ENCODE measurements at regions not wholly inside any gene's neighbourhood (a gene's known extent, or its start where the extent isn't known, plus 50 kb on each side); places are given as distances from the start of the nearest gene placed in this dataset.
"Not testable (repeated sequence)": the region's sequence is repeated elsewhere in the genome, so short reads cannot be mapped to it uniquely, and the experiment has no call there.

GRCh38 chr18:41695441-41695840, 259.6 kb upstream of the PIK3C3 start:
- no peak for DNase-seq (ENCODE audit: low spot score)

- no peak for DNase-seq (ENCODE audit: low spot score)
Observed at GRCh38 chr18:41693008-41693407, 262.0 kb upstream of the PIK3C3 start.

- DNase-seq (ENCODE audit: low spot score): no peak
Observed at GRCh38 chr18:41690332-41691127, 264.5 kb upstream of the PIK3C3 start.

- no peak for DNase-seq (ENCODE audit: low spot score)
Observed at GRCh38 chr18:41687138-41687537, 267.9 kb upstream of the PIK3C3 start.

- no peak for DNase-seq (ENCODE audit: low spot score)
Observed at GRCh38 chr18:41681138-41681880, 273.7 kb upstream of the PIK3C3 start.

- no peak for DNase-seq (ENCODE audit: low spot score)
Observed at GRCh38 chr18:41674506-41674905, 280.5 kb upstream of the PIK3C3 start.

GRCh38 chr18:41666231-41666630, 288.8 kb upstream of the PIK3C3 start:
- DNase-seq (ENCODE audit: low spot score): no peak

GRCh38 chr18:41665210-41665609, 289.8 kb upstream of the PIK3C3 start:
- no peak for DNase-seq (ENCODE audit: low spot score)

DNA sequence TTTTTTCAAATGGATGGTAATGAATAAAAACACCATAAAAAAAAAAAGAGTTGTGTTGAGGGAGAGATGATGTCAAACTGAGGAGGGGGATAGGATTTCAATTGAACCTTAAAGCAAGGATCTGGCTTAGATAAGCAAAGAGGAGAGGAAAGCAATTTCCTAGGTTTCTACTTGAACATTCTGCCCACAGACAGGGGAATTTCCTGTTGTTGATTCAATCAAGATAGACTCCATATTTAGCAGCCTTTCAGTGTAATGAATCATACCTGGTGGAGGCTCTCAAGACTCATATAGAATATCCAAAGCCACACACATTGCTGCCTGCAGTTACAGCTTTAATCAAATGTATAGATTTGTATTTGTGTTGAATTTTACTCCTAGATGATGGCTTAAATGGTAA, 294.4 kb upstream of the PIK3C3 start:
- DNase-seq (ENCODE audit: low spot score): no peak

GRCh38 chr18:41659438-41660130, 295.4 kb upstream of the PIK3C3 start:
- DNase-seq (ENCODE audit: low spot score): no peak

- DNase-seq (ENCODE audit: low spot score): no peak
Observed at GRCh38 chr18:41657189-41657588, 297.8 kb upstream of the PIK3C3 start.

- no peak for DNase-seq (ENCODE audit: low spot score)
Observed at GRCh38 chr18:41655074-41655473, 300.0 kb upstream of the PIK3C3 start.

- DNase-seq (ENCODE audit: low spot score): no peak
Observed at GRCh38 chr18:41647914-41648313, 307.1 kb upstream of the PIK3C3 start.

GRCh38 chr18:41646915-41647620, 308.0 kb upstream of the PIK3C3 start:
- no peak for DNase-seq (ENCODE audit: low spot score)

DNA sequence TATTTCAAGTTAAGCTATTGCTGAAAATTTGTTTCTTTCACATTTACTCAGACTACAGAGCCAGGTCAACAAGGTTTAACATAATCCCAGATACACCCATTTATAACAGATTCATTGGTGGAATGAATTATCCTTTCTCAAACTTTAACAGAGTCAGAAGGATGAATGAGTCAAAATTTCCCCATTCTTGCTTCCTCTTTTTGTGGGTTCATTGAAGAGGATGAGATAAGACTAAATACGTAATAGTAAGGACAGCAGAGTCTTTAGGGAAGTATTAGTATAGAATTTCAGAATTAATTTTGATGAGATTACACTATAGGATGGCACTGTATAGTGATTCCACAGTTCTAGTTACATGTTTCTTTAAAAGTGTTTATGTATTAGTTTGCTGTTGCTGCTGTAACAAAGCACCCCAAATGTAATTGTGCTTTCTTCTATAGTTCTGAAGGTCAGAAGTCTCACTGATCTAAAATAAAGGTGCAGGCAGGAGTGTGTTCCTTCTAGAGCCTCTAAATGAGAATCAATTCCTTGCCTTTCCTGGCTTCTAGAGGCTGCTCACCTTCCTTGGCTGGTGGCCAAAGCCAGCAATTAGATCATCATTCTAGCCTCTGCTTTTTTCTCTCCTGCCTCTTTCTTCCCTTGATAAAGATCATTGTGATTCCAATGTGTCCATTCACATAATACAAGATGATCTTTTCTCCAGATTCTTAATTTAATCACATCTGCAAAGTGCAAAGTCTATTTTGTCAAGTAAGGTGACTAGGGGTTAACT, 309.3 kb upstream of the PIK3C3 start:
- no peak for DNase-seq (ENCODE audit: low spot score)

GRCh38 chr18:41644466-41644865, 310.6 kb upstream of the PIK3C3 start:
- DNase-seq (ENCODE audit: low spot score): no peak

DNA sequence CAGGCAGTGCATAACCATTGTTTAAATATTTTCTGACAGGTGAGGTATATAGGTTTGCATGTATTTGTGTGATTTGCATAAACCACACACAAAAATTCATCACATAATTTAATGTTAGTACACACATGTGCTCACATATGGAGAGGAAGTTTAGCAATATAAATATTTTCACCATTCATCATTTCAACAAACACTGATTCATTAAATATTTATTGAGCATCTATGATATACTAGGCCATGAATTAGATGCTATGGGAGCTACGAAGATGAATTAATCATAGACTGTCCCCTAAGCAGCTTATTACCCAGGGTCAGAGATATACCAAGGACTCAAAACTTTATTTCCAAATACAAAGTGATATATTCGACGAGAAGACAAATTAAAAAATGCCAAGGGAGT, 311.6 kb upstream of the PIK3C3 start:
- no peak for DNase-seq (ENCODE audit: low spot score)

DNA sequence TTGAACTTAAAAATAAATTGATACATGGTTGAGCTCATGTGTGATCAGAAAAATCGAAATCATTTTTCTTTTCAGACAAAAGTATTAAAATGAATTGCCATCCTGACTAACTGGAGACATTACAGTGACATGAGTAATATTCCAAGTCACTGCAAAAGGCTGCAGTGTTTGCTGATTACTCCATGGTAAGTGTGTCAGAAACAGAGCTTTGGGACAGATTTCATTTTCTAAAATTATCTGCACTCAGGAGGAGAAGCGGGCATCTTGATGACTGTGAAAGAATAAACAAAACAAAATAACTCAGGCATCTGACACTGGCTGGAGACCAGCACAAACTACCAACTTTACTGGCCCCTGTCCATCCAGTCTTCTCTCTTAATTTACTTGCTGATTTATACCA, 312.3 kb upstream of the PIK3C3 start:
- no peak for DNase-seq (ENCODE audit: low spot score)

DNA sequence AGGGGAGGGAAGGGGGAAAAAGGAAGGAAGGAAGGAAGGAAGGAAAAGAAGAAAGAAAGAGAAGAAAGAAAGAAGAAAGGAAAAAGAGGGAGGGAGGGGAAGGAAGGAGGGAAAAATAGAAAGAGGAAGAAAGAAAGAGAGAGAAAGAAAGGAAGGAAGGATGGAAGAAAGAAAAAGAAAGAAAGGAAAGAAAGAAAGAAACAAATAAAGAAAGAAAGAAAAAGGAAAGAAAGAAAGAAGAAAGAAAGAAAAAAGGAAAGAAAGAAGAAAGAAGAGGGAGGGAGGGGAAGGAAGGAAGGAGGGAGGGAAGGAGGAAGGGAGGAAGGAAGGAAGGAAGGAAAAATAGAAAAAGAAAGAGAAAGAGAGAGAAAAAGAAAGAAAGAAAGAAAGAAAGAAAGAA, 315.8 kb upstream of the PIK3C3 start:
- no peak for DNase-seq (ENCODE audit: low spot score)

DNA sequence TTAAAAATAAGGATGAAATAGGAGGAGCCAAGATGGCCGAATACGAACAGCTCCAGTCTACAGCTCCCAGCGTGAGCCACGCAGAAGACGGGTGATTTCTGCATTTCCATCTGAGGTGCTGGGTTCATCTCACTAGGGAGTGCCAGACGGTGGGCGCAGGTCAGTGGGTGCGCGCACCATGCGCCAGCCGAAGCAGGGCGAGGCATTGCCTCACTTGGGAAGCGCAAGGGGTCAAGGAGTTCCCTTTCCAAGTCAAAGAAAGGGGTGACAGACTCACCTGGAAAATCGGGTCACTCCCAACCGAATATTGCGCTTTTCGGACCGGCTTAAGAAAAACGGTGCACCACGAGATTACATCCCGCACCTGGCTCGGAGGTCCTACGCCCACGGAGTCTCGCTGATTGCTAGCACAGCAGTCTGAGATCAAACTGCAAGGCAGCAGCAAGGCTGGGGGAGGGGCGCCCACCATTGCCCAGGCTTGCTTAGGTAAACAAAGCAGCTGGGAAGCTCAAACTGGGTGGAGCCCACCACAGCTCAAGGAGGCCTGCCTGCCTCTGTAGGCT, 323.2 kb upstream of the PIK3C3 start:
- not testable (repeated sequence) for DNase-seq (ENCODE audit: low spot score)

GRCh38 chr18:41630232-41630886, 324.7 kb upstream of the PIK3C3 start:
- DNase-seq (ENCODE audit: low spot score): no peak
